ENCODE measurements at regions not wholly inside any gene's neighbourhood (a gene's known extent, or its start where the extent isn't known, plus 50 kb on each side); places are given as distances from the start of the nearest gene placed in this dataset.

GRCh38 chr5:63008195-63008594 is 429.6 kb downstream of the LRRC70 start:
- Histone ChIP-seq H3K56ac (replicated peaks; ENCODE audit: insufficient read length, low read depth, low read length) (no peak overlapping the region), H3K79me2 (ENCODE audit: control insufficient read depth in 1 of 2, insufficient read depth in 2 of 2, low read length in 2 of 2) (no peaks in the 10 kb centered on the region), H3K14ac (ENCODE audit: insufficient read length) (no peak overlapping the region), H2BK120ac (replicated peaks; ENCODE audit: low read depth, low read length) (no peak overlapping the region), H3K23ac (ENCODE audit: insufficient read length) (no peak overlapping the region), H2BK20ac (ENCODE audit: low read length) (no peak overlapping the region), H3K4ac (replicated peaks; ENCODE audit: insufficient read length, low read depth, low read length) (no peak overlapping the region), H3K9ac (replicated peaks in 1 of 4; ENCODE audit: extremely low read depth in 1 of 4, low read depth in 3 of 4, low read length in 3 of 4) (no peak overlapping the region), H4K8ac (ENCODE audit: extremely low read depth, insufficient read depth, low read length) (no peak overlapping the region), H3K9me3 (ENCODE audit: insufficient read depth in 2 of 2, low read depth in 1 of 2, low read length in 1 of 2) (peaks cover 0 to 4% of the 10 kb centered on the region in 2 experiments; a peak in 2 of 4 replicates), H3K27ac (ENCODE audit: low read depth, low read length) (no peak overlapping the region), H2AK5ac (ENCODE audit: low read depth, low read length) (no peak overlapping the region), H3K4me1 (replicated peaks in 1 of 4; ENCODE audit: control insufficient read depth in 3 of 4, insufficient read depth in 4 of 4, low read length in 3 of 4) (no peaks in the 10 kb centered on the region), H3K27me3 (replicated peaks in 1 of 4; ENCODE audit: control insufficient read depth in 3 of 4, extremely low read depth in 1 of 4, insufficient read depth in 3 of 4, low read length in 3 of 4) (no peaks in the 10 kb centered on the region), H2BK15ac (ENCODE audit: low read length) (no peak overlapping the region), H2BK5ac (ENCODE audit: low read depth, low read length) (no peak overlapping the region), H3K36me3 (ENCODE audit: control insufficient read depth in 2 of 4, insufficient read depth in 4 of 4, low read length in 3 of 4) (no peaks in the 10 kb centered on the region), H2BK12ac (ENCODE audit: low read depth, low read length) (no peak overlapping the region), H3K79me1 (ENCODE audit: low read depth, low read length) (no peaks in the 10 kb centered on the region), H3K18ac (ENCODE audit: extremely low read depth, low read length) (no peak overlapping the region), H3K23me2 (ENCODE audit: low read depth, low read length) (no peaks in the 10 kb centered on the region), H2AFZ (ENCODE audit: low read length) (no peak overlapping the region), H3K4me3 (ENCODE audit: extremely low read depth in 1 of 4, insufficient read depth in 2 of 4, low read depth in 3 of 4, low read length in 4 of 4) (no peak overlapping the region), H4K20me1 (replicated peaks in 1 of 2; ENCODE audit: control insufficient read depth in 1 of 2, insufficient read depth in 2 of 2, low read length in 2 of 2) (no peaks in the 10 kb centered on the region), H3K4me2 (ENCODE audit: insufficient read depth in 1 of 2, low read depth in 2 of 2, low read length in 2 of 2) (no peak overlapping the region), H4K91ac (replicated peaks; ENCODE audit: insufficient read length, low read length) (no peak overlapping the region), H4K5ac (ENCODE audit: insufficient read length, low read depth, low read length) (no peak overlapping the region)
- 96% methylated on average over 18 of the region's 19 CpGs; no CpG with 5 or more reads in 1 of the 2 experiments for WGBS, 2 experiments (ENCODE audit: extremely low coverage in 1 of 2, insufficient coverage in 1 of 2, insufficient read length in 1 of 2, insufficient replicate concordance in 2 of 2, low coverage in 1 of 2, low lambda C conversion rate in 2 of 2, missing lambda C conversion rate in 1 of 2)
- POLR2A ChIA-PET (ENCODE audit: partially characterized antibody): no interaction called here
- CTCF ChIA-PET (ENCODE audit: partially characterized antibody): no interaction called here
- DNase-seq (ENCODE audit: low read depth in 1 of 2, low spot score in 2 of 2) (no peak), FAIRE-seq (no peak)
- TF ChIP-seq RBBP5 (IDR thresholded peaks at IDR 0.05; ENCODE audit: borderline replicate concordance, low read depth, low read length): no peak
- no peak for TF ChIP-seq CEBPB (IDR thresholded peaks at IDR 0.05; ENCODE audit: low read depth, low read length)
- TF ChIP-seq JUN (IDR thresholded peaks at IDR 0.05; ENCODE audit: low read depth, low read length): no peak
- TF ChIP-seq CBX8 (IDR thresholded peaks at IDR 0.05; ENCODE audit: borderline replicate concordance, low read depth, low read length): no peak
- TF ChIP-seq JUND (IDR thresholded peaks at IDR 0.05; ENCODE audit: low read length): no peak
- no peak for TF ChIP-seq SRF (IDR thresholded peaks at IDR 0.05; ENCODE audit: low read depth, low read length)
- TF ChIP-seq EGR1 (IDR thresholded peaks at IDR 0.05; ENCODE audit: borderline replicate concordance, low read depth, low read length): no peak
- no peak for TF ChIP-seq ATF2 (IDR thresholded peaks at IDR 0.05; ENCODE audit: low read length)
- no peak for TF ChIP-seq ZNF274 (IDR thresholded peaks at IDR 0.05; ENCODE audit: borderline replicate concordance, extremely low read depth, low read length)
- no peak for TF ChIP-seq BRCA1 (IDR thresholded peaks at IDR 0.05; ENCODE audit: low read depth, low read length)
- TF ChIP-seq SAP30 (IDR thresholded peaks at IDR 0.05; ENCODE audit: insufficient read depth, insufficient replicate concordance, low read length): no peak
- TF ChIP-seq KDM5A (IDR thresholded peaks at IDR 0.05; ENCODE audit: low read length): no peak
- no peak for TF ChIP-seq EZH2 (IDR thresholded peaks at IDR 0.05; ENCODE audit: low read depth, low read length, severe bottlenecking)
- TF ChIP-seq RXRA (IDR thresholded peaks at IDR 0.05; ENCODE audit: insufficient read depth, low read depth, low read length): no peak

All from H1 (cell line).